PFSK-1 (cell line): ENCODE measurements at regions not wholly inside any gene's neighbourhood (a gene's known extent, or its start where the extent isn't known, plus 50 kb on each side); places are given as distances from the start of the nearest gene placed in this dataset.

Experiments
- FOXP2 ChIP-seq: optimal IDR thresholded peaks from 2 replicates; pipeline ENCODE3; 2011; ENCODE audit warnings: borderline replicate concordance, control low read depth, inconsistent platforms; ENCODE audit not compliant: insufficient read depth; ENCODE audit errors: extremely low read length, extremely low read depth
- POLR2AphosphoS5 ChIP-seq: IDR thresholded peaks from 2 replicates; pipeline ENCODE4 v1.6.1; 2012; ENCODE audit warnings: low read depth, mild to moderate bottlenecking, control low read depth, low read length, moderate library complexity
- SIN3A ChIP-seq: IDR thresholded peaks from 2 replicates; pipeline ENCODE4 v1.6.1; 2012; ENCODE audit warnings: mild to moderate bottlenecking, low read length, moderate library complexity, borderline replicate concordance; ENCODE audit not compliant: insufficient read depth
- TAF1 ChIP-seq: IDR thresholded peaks from 2 replicates; pipeline ENCODE4 v1.6.1; 2012; ENCODE audit warnings: low read length, control low read depth, borderline replicate concordance; ENCODE audit not compliant: insufficient read depth
- TF ChIP-seq, protein P1 (sequence below), 2 experiments: IDR thresholded peaks; 2 replicates each; pipeline versions ENCODE4 v1.6.1 to v1.8.0; 2011 to 2012; ENCODE audit warnings: low read depth in 2 of 2, low read length in 2 of 2, control low read depth in 1 of 2, inconsistent platforms in 1 of 2, mild to moderate bottlenecking in 1 of 2, moderate library complexity in 1 of 2; ENCODE audit not compliant: insufficient read depth in 1 of 2

DNA sequence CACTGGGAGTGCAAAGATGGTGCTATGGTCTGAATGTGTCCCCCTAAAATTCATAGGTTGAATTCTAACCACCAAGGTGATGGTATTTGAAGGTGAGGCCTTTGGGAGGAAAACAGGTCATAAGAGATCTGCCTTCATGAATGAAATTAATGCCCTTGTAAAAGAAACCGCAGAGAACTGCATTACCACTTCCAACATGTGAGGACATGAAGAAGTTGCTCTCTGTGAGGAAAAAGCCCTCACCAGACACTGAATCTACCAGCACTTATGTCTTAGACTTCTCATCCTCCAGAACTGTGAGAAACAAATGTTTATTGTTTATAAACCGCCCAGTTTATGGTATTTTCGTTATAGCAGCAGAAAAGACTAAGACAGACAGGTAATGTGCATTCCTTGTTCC is 224.7 kb upstream of the C1orf87 start:
- TF ChIP-seq FOXP2 = no peak
- no peak for TF ChIP-seq POLR2AphosphoS5
- no peak for TF ChIP-seq TAF1
- no peak for TF ChIP-seq SIN3A
- TF ChIP-seq, protein P1, sequence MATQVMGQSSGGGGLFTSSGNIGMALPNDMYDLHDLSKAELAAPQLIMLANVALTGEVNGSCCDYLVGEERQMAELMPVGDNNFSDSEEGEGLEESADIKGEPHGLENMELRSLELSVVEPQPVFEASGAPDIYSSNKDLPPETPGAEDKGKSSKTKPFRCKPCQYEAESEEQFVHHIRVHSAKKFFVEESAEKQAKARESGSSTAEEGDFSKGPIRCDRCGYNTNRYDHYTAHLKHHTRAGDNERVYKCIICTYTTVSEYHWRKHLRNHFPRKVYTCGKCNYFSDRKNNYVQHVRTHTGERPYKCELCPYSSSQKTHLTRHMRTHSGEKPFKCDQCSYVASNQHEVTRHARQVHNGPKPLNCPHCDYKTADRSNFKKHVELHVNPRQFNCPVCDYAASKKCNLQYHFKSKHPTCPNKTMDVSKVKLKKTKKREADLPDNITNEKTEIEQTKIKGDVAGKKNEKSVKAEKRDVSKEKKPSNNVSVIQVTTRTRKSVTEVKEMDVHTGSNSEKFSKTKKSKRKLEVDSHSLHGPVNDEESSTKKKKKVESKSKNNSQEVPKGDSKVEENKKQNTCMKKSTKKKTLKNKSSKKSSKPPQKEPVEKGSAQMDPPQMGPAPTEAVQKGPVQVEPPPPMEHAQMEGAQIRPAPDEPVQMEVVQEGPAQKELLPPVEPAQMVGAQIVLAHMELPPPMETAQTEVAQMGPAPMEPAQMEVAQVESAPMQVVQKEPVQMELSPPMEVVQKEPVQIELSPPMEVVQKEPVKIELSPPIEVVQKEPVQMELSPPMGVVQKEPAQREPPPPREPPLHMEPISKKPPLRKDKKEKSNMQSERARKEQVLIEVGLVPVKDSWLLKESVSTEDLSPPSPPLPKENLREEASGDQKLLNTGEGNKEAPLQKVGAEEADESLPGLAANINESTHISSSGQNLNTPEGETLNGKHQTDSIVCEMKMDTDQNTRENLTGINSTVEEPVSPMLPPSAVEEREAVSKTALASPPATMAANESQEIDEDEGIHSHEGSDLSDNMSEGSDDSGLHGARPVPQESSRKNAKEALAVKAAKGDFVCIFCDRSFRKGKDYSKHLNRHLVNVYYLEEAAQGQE (IDR thresholded peaks at IDR 0.05; ENCODE audit: insufficient read depth in 1 of 2, low read depth in 2 of 2, low read length in 2 of 2) = no peak

DNA sequence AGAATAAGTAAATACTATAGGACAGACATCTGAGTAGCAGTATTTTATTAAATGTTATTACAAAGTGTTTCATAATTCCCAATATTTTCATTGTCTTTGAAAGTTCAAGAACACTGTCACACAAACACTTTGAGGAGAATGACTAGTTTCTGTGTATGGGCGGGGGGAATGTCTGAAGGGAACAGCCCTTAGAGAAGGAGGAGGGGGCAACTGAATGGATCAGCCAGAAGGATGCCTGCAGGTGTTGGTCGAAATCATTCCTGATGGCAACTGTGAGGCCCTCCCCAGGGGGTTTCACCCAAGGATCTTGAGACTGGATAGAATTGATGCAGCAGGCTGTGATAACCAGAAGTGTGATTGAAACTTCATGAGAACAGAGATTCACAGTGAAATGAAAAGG is 223.2 kb upstream of the C1orf87 start:
- TF ChIP-seq SIN3A = no peak
- no peak for TF ChIP-seq FOXP2
- TF ChIP-seq POLR2AphosphoS5 = no peak
- TF ChIP-seq, protein P1 (IDR thresholded peaks at IDR 0.05; ENCODE audit: insufficient read depth in 1 of 2, low read depth in 2 of 2, low read length in 2 of 2) = no peak
- no peak for TF ChIP-seq TAF1

GRCh38 chr1:60292140-60292539 is 218.6 kb upstream of the C1orf87 start:
- TF ChIP-seq POLR2AphosphoS5 = no peak
- TF ChIP-seq, protein P1 (IDR thresholded peaks at IDR 0.05; ENCODE audit: insufficient read depth in 1 of 2, low read depth in 2 of 2, low read length in 2 of 2) = no peak
- TF ChIP-seq TAF1 = no peak
- TF ChIP-seq SIN3A = no peak
- TF ChIP-seq FOXP2 = no peak

- TF ChIP-seq SIN3A = no peak
- TF ChIP-seq POLR2AphosphoS5 = no peak
- TF ChIP-seq, protein P1 (IDR thresholded peaks at IDR 0.05; ENCODE audit: insufficient read depth in 1 of 2, low read depth in 2 of 2, low read length in 2 of 2) = no peak
- TF ChIP-seq TAF1 = no peak
- TF ChIP-seq FOXP2 = no peak
Measured at GRCh38 chr1:60290393-60290792, 216.8 kb upstream of the C1orf87 start.

DNA sequence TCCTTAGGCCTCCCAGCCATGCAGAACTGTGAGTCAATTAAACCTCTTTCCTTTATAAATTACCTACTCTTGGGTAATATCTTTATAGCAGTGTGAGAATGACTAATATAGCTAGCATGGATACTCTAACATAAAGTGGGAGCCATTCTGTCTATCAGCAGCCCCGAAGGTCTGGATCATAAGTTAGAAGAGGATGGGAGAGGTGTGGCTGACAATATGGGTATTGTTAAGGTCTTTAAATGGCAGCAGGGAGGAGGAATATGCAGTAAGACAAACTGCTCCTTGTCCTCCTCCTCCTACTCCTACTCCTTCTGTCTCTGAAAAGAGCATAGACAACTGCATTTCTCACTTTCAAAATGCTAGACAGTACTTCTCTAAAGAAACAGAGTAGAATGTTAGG is 214.0 kb upstream of the C1orf87 start:
- no peak for TF ChIP-seq SIN3A
- no peak for TF ChIP-seq TAF1
- TF ChIP-seq, protein P1 (IDR thresholded peaks at IDR 0.05; ENCODE audit: insufficient read depth in 1 of 2, low read depth in 2 of 2, low read length in 2 of 2) = no peak
- TF ChIP-seq POLR2AphosphoS5 = no peak
- no peak for TF ChIP-seq FOXP2
